Urothelium cell line (cell line): ENCODE measurements at regions not wholly inside any gene's neighbourhood (a gene's known extent, or its start where the extent isn't known, plus 50 kb on each side); places are given as distances from the start of the nearest gene placed in this dataset.
A peak's percentile ranks its signal among the peaks of the same experiment; 100 is the strongest.
"Not testable (repeated sequence)": the region's sequence is repeated elsewhere in the genome, so short reads cannot be mapped to it uniquely, and the experiment has no call there.

Experiments
- DNase-seq: peaks from one replicate; pipeline ENCODE4 v3.0.0; 2011; ENCODE audit warnings: low spot score, mixed read lengths
- FAIRE-seq: peaks from 2 replicates; lab custom pipeline; 2011; peaks lifted over from hg19 to GRCh38; lab: Jason Lieb, UNC

DNA sequence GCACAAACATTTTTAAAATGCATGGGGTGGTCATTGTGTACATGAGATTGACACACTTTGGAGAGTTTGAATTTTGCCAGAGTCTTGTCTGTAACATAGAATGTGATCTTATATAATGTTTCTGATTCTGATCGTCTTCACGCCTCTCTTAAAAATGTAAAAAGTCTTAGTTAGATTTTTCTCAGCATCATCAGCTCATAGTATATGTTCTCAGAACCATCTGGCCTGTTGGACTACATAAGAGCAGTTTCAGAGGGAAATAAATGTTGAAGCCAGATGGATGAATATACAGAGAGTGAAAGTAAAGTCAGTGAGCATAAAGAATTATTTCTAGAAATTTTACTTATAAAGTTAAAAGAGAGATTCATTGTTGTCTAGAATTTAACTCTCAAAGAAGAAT is 789.9 kb upstream of the MIR17HG start:
- DNase-seq (no peak), FAIRE-seq (no peak)

GRCh38 chr13:90562443-90562842 is 785.0 kb upstream of the MIR17HG start:
- no peak for FAIRE-seq
- DNase-seq, result no peak

DNA sequence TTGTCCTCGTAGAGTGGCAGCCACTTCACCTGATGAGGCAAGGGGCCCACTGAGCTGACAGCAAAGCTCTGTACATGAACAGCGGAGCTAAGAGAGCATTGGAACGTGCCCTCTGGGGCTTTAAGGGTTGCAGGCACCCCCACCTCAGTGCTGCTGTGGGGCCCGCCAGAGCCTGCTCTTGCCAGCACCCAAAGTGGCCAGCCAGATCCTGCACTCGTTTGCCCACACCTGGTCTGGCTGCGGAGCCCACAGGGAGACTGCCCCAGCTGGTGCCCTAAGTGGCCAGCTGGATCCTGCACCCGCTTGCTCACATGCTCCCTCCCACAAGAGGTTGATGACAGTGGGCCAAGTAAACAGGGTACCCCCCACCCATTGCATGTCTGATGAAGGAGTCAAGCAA is 783.4 kb upstream of the MIR17HG start:
- FAIRE-seq, result no peak

DNA sequence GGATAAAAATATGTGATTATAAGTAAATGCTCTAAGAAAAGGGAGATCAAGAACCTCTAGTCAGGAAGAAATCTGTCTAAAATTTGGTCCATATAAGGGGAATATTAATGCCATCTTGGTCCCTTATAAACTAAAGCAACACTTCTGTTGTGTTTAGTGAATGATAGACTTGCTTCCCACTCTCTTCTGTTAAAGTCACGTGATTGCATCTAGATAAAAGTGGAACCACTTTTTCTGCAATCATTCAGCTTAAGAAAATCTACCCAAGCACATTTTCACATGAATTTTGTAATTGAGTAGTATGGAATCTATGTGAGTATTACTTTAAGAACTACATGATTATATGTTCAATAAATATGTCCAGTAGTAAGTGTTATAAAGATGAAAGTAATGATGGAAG is 782.9 kb upstream of the MIR17HG start:
- FAIRE-seq (no peak), DNase-seq (no peak)

More for the DNA sequence above, 783.4 kb upstream of the MIR17HG start:
- no peak for DNase-seq

GRCh38 chr13:90565985-90566713 is 781.3 kb upstream of the MIR17HG start:
- DNase-seq, result no peak
- no peak for FAIRE-seq

- DNase-seq, result no peak
Measured at GRCh38 chr13:90568165-90568564, 779.3 kb upstream of the MIR17HG start.

DNA sequence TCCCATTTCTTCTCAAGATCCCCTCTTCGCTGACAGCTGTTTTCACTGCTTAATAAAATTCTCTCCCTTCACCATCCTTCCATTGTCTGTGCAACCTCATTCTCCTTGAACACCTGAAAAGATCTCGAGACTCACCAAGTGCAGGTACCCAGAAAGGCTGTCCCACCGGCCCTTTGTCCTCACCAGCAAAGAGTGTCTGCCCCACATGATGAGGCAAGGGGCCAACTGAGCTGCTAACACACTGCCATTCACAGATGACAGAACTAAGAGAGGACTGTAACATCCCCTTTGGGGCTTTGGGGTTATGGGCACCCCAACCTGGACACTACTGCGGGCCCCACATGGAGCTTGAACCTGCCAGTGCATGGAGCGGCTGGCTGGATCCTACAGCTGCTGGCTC is 771.4 kb upstream of the MIR17HG start:
- FAIRE-seq (no peak), DNase-seq (no peak)

More at GRCh38 chr13:90568165-90568564, 779.3 kb upstream of the MIR17HG start:
- no peak for FAIRE-seq

DNA sequence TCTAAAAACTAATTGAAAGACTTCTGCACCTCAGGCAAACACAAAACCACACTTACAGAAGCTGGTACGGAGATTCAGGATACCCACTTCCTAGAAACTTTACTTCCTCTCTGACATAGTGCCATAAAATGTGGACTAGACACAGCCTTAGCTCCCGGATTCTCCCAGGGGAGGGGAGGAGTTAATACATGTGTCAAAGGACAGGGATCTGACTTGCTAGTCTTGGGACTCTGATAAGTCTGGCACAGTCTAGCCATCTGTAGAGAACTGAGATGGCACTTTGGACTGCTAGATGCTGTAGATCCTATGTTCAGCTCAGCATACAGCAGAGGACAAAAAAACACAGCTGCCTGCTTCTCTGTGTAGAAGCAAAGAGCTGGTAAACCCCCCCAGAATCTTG is 769.8 kb upstream of the MIR17HG start:
- no peak for DNase-seq
- no peak for FAIRE-seq

DNA sequence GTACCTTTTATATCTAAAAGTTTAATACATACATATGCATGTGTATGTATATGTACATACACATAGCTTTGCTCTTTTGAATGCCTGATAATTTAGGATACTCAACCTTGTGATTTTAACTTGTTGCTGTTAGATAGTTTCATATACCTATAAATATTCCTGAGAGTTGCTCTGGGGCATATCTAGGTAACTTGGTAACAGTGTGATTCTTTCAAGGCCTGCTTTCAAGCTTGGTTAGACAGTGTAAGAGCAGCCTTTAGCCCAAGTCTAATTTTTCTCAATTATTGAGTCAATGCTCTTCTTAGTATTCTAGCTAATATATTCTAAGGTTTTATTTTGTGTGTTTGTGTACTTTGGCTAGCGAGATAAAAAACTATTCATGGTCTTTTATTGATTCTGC is 762.1 kb upstream of the MIR17HG start:
- DNase-seq (no peak), FAIRE-seq (no peak)

- FAIRE-seq (no peak), DNase-seq (no peak)
Measured at GRCh38 chr13:90591260-90591926, 756.1 kb upstream of the MIR17HG start.

DNA sequence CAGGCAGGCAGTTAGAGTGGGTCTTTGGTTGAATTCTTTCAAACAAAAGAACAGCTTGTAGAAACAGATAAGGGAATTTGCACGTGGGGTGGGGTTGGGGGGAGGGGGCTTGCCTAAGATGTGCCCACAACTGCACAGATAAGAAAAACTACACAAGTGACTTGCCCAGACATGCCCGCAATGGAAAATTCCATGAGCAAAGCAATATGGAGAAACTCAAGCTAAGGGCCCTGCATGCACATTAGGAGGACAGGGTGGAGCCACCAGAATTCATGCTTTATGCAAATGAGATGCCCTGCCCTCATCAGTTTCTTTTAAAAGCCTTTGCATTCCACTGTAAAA is 755.6 kb upstream of the MIR17HG start:
- FAIRE-seq, result no peak

DNA sequence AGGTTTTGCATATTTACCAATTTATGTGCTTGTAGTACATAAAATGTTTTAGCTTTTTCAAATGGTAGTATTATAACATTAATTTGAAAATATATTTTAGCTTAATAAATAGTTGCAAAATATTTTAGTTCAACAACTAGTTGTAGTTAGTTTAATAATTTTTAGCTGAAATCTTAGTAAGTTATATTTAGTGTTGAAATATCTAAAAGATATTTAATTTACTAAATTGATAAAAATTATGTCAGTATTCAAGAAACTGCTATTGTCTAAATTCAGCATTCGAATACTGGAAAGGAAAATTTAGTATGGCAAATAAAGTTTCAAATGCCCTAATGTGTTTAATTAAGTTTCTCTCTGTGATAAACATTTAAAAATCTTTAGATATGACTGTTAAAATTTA is 754.5 kb upstream of the MIR17HG start:
- FAIRE-seq, result no peak

More for the DNA sequence above, 755.6 kb upstream of the MIR17HG start:
- DNase-seq, result no peak

DNA sequence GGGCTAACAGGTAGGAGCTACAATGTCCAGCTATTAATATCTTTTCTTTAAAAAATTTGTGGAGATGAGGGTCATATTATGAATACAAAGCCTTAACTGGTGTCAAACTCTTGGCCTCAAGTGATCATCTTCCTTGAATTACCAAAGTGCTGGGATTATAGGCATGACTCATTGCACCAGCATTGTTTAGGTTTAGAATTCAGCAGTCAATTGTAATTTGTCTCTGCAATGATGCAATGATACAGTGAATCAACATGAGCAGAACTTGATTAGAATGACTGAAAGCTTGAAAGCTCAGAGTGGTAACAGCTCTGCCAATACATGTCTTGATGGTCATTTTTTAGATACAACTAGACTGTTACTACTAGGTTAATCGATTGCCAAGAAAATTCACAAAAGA is 752.8 kb upstream of the MIR17HG start:
- FAIRE-seq (no peak), DNase-seq (peak; percentile 2)

More for the DNA sequence above, 754.5 kb upstream of the MIR17HG start:
- DNase-seq, result no peak

DNA sequence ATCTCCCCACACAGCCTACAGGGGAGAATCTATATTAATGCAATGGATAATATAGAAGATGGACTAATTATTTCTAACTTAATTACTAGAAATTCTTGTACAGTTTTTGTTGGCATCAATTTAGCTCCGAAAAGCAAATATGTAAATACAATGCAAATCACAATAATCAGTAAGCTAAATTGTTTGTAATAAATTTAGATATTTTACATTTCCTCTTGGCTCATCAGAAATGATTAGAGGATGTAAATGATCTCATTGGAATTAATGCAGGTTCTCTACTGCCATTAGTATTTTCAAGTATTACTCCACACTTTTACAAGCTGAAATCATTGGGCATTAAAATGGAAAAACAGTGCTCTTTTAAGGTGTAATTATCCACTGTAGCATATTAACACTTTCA is 741.8 kb upstream of the MIR17HG start:
- no peak for FAIRE-seq

GRCh38 chr13:90606921-90607320 is 740.6 kb upstream of the MIR17HG start:
- not testable (repeated sequence) for DNase-seq, FAIRE-seq

More for the DNA sequence above, 741.8 kb upstream of the MIR17HG start:
- DNase-seq, result no peak

DNA sequence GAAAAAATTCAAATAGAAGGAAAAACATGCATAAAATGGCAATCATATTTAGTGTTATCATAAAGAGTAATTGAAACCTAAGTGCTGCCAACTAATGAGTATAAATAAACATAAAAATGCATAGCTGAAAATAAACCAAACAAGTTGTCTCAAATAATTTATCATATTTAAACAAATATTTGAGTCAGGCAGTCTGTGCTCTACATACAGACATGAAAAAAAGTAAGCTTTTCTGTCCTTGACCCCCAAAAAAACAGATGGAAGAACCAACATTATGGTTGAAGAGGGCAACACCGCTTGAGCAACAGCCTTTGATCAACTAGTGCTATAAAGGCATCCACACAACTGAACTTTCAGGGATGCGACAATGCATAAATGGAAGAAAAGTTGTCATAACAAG is 735.1 kb upstream of the MIR17HG start:
- DNase-seq (no peak), FAIRE-seq (no peak)

- no peak for FAIRE-seq
Measured at GRCh38 chr13:90613076-90613795, 734.3 kb upstream of the MIR17HG start.

GRCh38 chr13:90615236-90615635 is 732.3 kb upstream of the MIR17HG start:
- FAIRE-seq (no peak), DNase-seq (no peak)

More at GRCh38 chr13:90613076-90613795, 734.3 kb upstream of the MIR17HG start:
- DNase-seq, result no peak

DNA sequence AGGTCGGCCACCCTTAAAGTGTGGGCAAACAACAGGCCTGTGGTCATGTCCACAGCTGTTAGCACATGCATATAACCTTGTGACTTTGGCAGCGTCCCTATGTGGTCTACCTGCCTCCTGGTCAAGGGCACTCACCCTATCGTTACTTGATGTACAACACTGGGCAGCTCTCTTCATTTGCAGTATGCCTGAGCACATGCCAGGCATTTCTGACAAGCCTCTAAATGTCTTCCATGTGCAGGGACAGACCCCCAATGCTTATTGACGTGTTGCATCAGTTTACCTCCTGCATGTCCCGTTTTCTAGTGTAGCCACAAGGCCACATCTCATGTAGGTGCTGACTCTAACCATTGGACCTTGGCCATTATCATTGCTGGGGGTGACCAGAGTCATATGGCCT is 731.7 kb upstream of the MIR17HG start:
- DNase-seq, result no peak

DNA sequence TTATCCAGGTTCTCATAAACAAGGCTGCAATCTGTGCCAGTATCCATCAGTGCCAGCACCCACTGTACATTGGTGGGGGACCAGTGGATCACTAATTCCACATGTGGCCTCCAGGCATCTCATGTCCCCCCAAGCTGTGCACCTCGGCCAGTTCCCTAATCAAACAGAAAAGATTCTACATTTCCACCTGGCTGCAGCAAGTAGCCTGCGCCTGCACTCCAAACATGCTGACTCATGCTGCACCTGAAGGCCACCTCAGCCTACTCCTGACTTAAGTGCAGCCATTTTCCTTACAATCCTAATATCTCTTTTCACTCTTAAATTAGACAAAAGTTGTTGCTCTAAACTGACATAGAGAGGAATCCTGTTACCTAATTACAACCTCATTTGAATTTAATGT is 729.4 kb upstream of the MIR17HG start:
- FAIRE-seq (no peak), DNase-seq (no peak)

More for the DNA sequence above, 731.7 kb upstream of the MIR17HG start:
- no peak for FAIRE-seq

DNA sequence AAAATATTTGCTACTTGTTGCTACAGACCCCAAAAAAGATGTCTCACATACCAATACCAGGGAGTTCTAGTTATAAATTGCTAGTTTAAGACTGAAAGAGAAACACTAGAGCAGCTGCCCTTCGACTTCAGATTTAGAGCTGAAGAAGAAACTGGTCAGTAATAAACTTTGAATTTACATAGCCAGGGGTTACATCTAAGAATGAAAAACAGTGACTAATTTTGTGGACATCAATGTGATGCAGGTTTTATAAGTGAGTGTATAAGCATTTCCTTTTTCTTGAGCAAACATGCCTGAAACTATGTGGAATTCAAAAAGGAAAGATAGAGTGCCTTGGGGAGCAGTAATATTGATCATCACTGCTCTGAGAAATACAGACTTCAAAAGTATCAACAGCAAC is 724.9 kb upstream of the MIR17HG start:
- FAIRE-seq (no peak), DNase-seq (no peak)
